ENCODE measurements at regions not wholly inside any gene's neighbourhood (a gene's known extent, or its start where the extent isn't known, plus 50 kb on each side); places are given as distances from the start of the nearest gene placed in this dataset.

- DNase-seq (no peak), ATAC-seq (ENCODE audit: poor library complexity) (no peak)
- H3K27ac ChIP-seq (ENCODE audit: low read depth in 1 of 2, low read length in 2 of 2): no peak overlapping the region
- Mint-ChIP-seq H3K4me3 (no peak overlapping the region), H3K36me3 (ENCODE audit: low read depth) (no peaks in the 10 kb centered on the region), H3K4me1 (ENCODE audit: low read depth) (no peaks in the 10 kb centered on the region), H3K27me3 (no peaks in the 10 kb centered on the region), H3K9me3 (peaks cover 3% of the 10 kb centered on the region), H3K27ac (no peak overlapping the region)
- intact Hi-C loops (cut with DNase I, micrococcal nuclease): no loop called here
- TF ChIP-seq CTCF (IDR thresholded peaks at IDR 0.05): no peak
- no peaks in the 10 kb centered on the region for H3K27me3 ChIP-seq (ENCODE audit: control insufficient read depth in 1 of 2, insufficient read depth in 2 of 2, low read length in 2 of 2)
- CTCF ChIA-PET: no interaction called here
- POLR2A ChIA-PET: no interaction called here
- peaks cover 0 to 8% of the 10 kb centered on the region in 2 experiments for H3K9me3 ChIP-seq (ENCODE audit: control insufficient read depth in 1 of 2, insufficient read depth in 1 of 2, low read length in 2 of 2)
- no peaks in the 10 kb centered on the region for H3K4me1 ChIP-seq (ENCODE audit: insufficient read depth, low read length)
- no peaks in the 10 kb centered on the region for H3K36me3 ChIP-seq (ENCODE audit: insufficient read depth, low read length)
- no peak overlapping the region for H3K4me3 ChIP-seq (ENCODE audit: low read length)
These were observed 1639.0 kb upstream of the IGFBP7 start for GRCh38 chr4:58749206-58749605.

GRCh38 chr4:58740897-58741296 lies 1630.7 kb upstream of the IGFBP7 start:
- DNase-seq: no peak
- no peaks in the 10 kb centered on the region for H3K27me3 ChIP-seq (ENCODE audit: control insufficient read depth in 1 of 2, insufficient read depth in 2 of 2, low read length in 2 of 2)
- ATAC-seq (ENCODE audit: poor library complexity): no peak
- no peak overlapping the region for H3K4me3 ChIP-seq (ENCODE audit: low read length)
- intact Hi-C loops (cut with DNase I, micrococcal nuclease): no loop called here
- ChIA-PET POLR2A (no interaction called here), CTCF (no interaction called here)
- no peaks in the 10 kb centered on the region for H3K4me1 Mint-ChIP-seq (ENCODE audit: low read depth)
- H3K27ac Mint-ChIP-seq: no peak overlapping the region
- no peaks in the 10 kb centered on the region for H3K4me1 ChIP-seq (ENCODE audit: insufficient read depth, low read length)
- H3K36me3 ChIP-seq (ENCODE audit: insufficient read depth, low read length): no peaks in the 10 kb centered on the region
- peaks cover 11% of the 10 kb centered on the region for H3K9me3 Mint-ChIP-seq
- TF ChIP-seq CTCF (IDR thresholded peaks at IDR 0.05): no peak
- H3K9me3 ChIP-seq (ENCODE audit: control insufficient read depth in 1 of 2, insufficient read depth in 1 of 2, low read length in 2 of 2): peaks cover 0 to 8% of the 10 kb centered on the region in 2 experiments
- no peak overlapping the region for H3K27ac ChIP-seq (ENCODE audit: low read depth in 1 of 2, low read length in 2 of 2)
- H3K4me3 Mint-ChIP-seq: no peak overlapping the region
- H3K36me3 Mint-ChIP-seq (ENCODE audit: low read depth): no peaks in the 10 kb centered on the region
- H3K27me3 Mint-ChIP-seq: no peaks in the 10 kb centered on the region

GRCh38 chr4:58739275-58739674 lies 1629.1 kb upstream of the IGFBP7 start:
- H3K36me3 Mint-ChIP-seq (ENCODE audit: low read depth): no peaks in the 10 kb centered on the region
- Histone ChIP-seq H3K27ac (ENCODE audit: low read depth in 1 of 2, low read length in 2 of 2) (no peak overlapping the region), H3K9me3 (ENCODE audit: control insufficient read depth in 1 of 2, insufficient read depth in 1 of 2, low read length in 2 of 2) (peaks cover 0 to 11% of the 10 kb centered on the region in 2 experiments), H3K4me3 (ENCODE audit: low read length) (no peak overlapping the region), H3K36me3 (ENCODE audit: insufficient read depth, low read length) (no peaks in the 10 kb centered on the region), H3K27me3 (ENCODE audit: control insufficient read depth in 1 of 2, insufficient read depth in 2 of 2, low read length in 2 of 2) (no peaks in the 10 kb centered on the region), H3K4me1 (ENCODE audit: insufficient read depth, low read length) (no peaks in the 10 kb centered on the region)
- no peak overlapping the region for H3K4me3 Mint-ChIP-seq
- ATAC-seq (ENCODE audit: poor library complexity) (no peak), DNase-seq (no peak)
- H3K9me3 Mint-ChIP-seq: peaks cover 11% of the 10 kb centered on the region
- H3K4me1 Mint-ChIP-seq (ENCODE audit: low read depth): no peaks in the 10 kb centered on the region
- no peak for TF ChIP-seq CTCF (IDR thresholded peaks at IDR 0.05)
- intact Hi-C loops (cut with DNase I, micrococcal nuclease): no loop called here
- H3K27ac Mint-ChIP-seq: no peak overlapping the region
- ChIA-PET POLR2A (no interaction called here), CTCF (no interaction called here)
- H3K27me3 Mint-ChIP-seq: no peaks in the 10 kb centered on the region

All from CD4-positive, alpha-beta T cell (primary cell).